ENCODE measurements at regions not wholly inside any gene's neighbourhood (a gene's known extent, or its start where the extent isn't known, plus 50 kb on each side); places are given as distances from the start of the nearest gene placed in this dataset.

DNA sequence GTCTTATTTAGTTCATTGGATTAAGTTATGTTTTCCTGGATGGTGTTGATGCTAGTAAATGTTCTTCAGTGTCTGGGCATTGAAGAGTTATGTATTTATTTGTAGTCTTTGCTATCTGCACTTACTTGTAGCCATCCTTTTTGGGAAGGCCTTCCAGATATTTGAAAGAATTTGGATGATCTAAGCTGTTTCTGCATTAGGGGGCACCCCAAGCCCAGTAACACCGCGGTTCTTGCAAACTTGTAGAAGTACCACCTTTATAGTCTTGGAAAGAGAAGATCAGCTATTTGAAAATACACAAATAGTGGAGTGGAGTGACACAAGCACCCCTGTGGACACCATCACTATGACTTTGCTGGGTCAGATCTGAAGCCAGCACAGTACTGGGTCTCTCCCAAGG lies 175.9 kb upstream of the KIF2B start:
- H3K9me3 ChIP-seq: no peaks in the 10 kb centered on the region
- no peak overlapping the region for H3K27ac ChIP-seq
- no peaks in the 10 kb centered on the region for H3K27me3 ChIP-seq
- no peak for DNase-seq
- no peaks in the 10 kb centered on the region for H3K4me1 ChIP-seq
- TF ChIP-seq, protein P1, sequence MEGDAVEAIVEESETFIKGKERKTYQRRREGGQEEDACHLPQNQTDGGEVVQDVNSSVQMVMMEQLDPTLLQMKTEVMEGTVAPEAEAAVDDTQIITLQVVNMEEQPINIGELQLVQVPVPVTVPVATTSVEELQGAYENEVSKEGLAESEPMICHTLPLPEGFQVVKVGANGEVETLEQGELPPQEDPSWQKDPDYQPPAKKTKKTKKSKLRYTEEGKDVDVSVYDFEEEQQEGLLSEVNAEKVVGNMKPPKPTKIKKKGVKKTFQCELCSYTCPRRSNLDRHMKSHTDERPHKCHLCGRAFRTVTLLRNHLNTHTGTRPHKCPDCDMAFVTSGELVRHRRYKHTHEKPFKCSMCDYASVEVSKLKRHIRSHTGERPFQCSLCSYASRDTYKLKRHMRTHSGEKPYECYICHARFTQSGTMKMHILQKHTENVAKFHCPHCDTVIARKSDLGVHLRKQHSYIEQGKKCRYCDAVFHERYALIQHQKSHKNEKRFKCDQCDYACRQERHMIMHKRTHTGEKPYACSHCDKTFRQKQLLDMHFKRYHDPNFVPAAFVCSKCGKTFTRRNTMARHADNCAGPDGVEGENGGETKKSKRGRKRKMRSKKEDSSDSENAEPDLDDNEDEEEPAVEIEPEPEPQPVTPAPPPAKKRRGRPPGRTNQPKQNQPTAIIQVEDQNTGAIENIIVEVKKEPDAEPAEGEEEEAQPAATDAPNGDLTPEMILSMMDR (IDR thresholded peaks at IDR 0.05 in 4 of 5, conservative IDR thresholded peaks at IDR 0.05 in 1 of 5): no peak
- no peak for TF ChIP-seq POLR2A (IDR thresholded peaks at IDR 0.05)
- intact Hi-C loops (cut with DNase I; ENCODE audit: low total_unique reads) (no loop called here), in situ Hi-C loops (cut with MboI; ENCODE audit: low sequenced_read_pairs in 4 of 4) (no loop called here)
- no peak overlapping the region for H3K4me3 ChIP-seq
- ATAC-seq: no peak
- H3K36me3 ChIP-seq: no peaks in the 10 kb centered on the region

DNA sequence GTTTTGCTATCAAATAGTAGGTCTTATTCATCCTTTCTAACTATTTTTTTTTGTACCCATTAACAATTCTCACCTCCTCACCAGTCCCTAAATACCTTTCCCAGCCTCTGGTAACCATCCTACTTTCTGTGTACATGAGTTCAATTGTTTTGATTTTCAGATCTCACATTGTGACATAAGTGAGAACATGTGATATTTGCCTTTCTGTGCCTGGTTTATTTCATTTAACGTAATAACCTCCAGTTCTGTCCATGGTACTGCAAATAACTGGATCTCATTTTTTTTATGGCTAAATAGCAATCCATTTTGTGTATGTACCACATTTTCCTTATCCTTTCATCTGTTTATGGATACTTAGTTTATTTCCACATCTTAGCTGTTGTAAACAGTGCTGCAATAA lies 181.9 kb upstream of the KIF2B start:
- ATAC-seq (no peak), DNase-seq (no peak)
- H3K4me1 ChIP-seq: no peaks in the 10 kb centered on the region
- H3K9me3 ChIP-seq: no peaks in the 10 kb centered on the region
- no peak overlapping the region for H3K4me3 ChIP-seq
- in situ Hi-C loops (cut with MboI; ENCODE audit: low sequenced_read_pairs in 4 of 4): no loop called here
- H3K27ac ChIP-seq: no peak overlapping the region
- intact Hi-C loops (cut with DNase I; ENCODE audit: low total_unique reads): no loop called here
- no peak for TF ChIP-seq POLR2A (IDR thresholded peaks at IDR 0.05)
- TF ChIP-seq, protein P1 (IDR thresholded peaks at IDR 0.05 in 4 of 5, conservative IDR thresholded peaks at IDR 0.05 in 1 of 5): no peak
- no peaks in the 10 kb centered on the region for H3K36me3 ChIP-seq
- no peaks in the 10 kb centered on the region for H3K27me3 ChIP-seq

DNA sequence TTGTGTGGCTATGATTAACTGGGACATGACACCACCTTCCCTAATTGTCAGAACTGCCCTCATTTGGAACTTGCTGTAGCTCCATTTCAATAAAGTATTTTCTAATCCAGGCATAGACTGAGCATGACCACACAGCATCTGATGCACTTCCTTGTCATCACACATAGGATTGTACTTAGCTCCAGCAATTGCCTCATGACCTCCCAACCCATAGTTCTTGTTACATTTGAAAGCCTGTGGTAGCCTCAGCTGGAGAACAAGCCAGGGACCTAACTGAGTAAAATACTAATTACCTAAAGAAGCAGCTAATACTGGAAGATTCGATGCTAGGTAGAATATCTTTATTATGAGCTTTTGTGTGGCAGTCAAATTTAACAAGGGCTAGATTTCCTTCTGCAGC lies 187.3 kb upstream of the KIF2B start:
- in situ Hi-C loops (cut with MboI; ENCODE audit: low sequenced_read_pairs in 4 of 4): no loop called here
- intact Hi-C loops (cut with DNase I; ENCODE audit: low total_unique reads): no loop called here
- Histone ChIP-seq H3K36me3 (no peaks in the 10 kb centered on the region), H3K4me1 (no peaks in the 10 kb centered on the region), H3K9me3 (no peaks in the 10 kb centered on the region), H3K27me3 (no peaks in the 10 kb centered on the region), H3K27ac (no peak overlapping the region), H3K4me3 (no peak overlapping the region)
- TF ChIP-seq, protein P1 (IDR thresholded peaks at IDR 0.05 in 4 of 5, conservative IDR thresholded peaks at IDR 0.05 in 1 of 5): no peak
- TF ChIP-seq POLR2A (IDR thresholded peaks at IDR 0.05): no peak
- ATAC-seq (no peak), DNase-seq (no peak)

DNA sequence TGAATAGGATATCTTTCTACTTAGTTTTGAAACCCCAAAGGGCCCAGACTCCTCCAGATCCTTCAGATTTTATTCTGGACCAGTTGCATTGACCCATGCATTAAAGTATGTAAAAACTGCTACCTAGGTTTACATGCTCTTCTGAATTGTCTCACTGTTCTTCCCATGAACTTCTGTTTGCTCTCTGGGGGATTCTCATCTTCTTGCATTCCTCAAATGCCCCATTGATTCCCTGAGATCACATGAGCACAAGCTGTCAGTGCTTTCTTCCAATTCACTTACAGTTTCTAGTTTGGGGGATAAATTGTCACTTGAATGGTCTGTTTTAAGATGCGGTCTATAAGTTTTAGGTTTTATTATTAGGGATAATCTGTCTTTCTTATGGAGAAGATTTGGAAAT lies 188.9 kb upstream of the KIF2B start:
- ATAC-seq (no peak), DNase-seq (no peak)
- TF ChIP-seq, protein P1 (IDR thresholded peaks at IDR 0.05 in 4 of 5, conservative IDR thresholded peaks at IDR 0.05 in 1 of 5): no peak
- TF ChIP-seq POLR2A (IDR thresholded peaks at IDR 0.05): no peak
- in situ Hi-C loops (cut with MboI; ENCODE audit: low sequenced_read_pairs in 4 of 4) (no loop called here), intact Hi-C loops (cut with DNase I; ENCODE audit: low total_unique reads) (no loop called here)
- H3K27ac ChIP-seq: no peak overlapping the region
- H3K36me3 ChIP-seq: no peaks in the 10 kb centered on the region
- no peak overlapping the region for H3K4me3 ChIP-seq
- H3K9me3 ChIP-seq: no peaks in the 10 kb centered on the region
- H3K27me3 ChIP-seq: no peaks in the 10 kb centered on the region
- no peaks in the 10 kb centered on the region for H3K4me1 ChIP-seq

DNA sequence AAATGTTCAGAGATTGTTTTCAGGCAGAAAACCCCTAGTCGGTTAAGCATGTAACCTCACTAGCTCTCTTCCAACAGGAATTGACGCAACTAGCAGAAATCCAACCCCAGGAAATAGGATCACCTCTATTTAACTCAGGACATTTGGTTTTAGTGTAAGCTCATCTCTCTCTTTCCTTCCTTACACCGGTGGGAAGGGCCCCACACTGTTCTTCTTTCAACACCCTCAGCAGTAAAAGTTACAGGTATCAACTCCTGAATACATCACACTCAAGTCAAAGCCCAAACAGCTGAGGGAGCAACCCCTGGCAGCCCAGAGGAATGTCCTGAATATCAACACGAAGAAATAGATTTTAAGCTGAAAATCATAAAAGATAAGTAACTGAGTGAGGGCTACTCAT lies 191.2 kb upstream of the KIF2B start:
- ATAC-seq (no peak), DNase-seq (no peak)
- intact Hi-C loops (cut with DNase I; ENCODE audit: low total_unique reads): no loop called here
- in situ Hi-C loops (cut with MboI; ENCODE audit: low sequenced_read_pairs in 4 of 4): no loop called here
- Histone ChIP-seq H3K9me3 (no peaks in the 10 kb centered on the region), H3K36me3 (no peaks in the 10 kb centered on the region), H3K4me1 (no peaks in the 10 kb centered on the region), H3K4me3 (no peak overlapping the region), H3K27ac (no peak overlapping the region), H3K27me3 (no peaks in the 10 kb centered on the region)
- TF ChIP-seq, protein P1 (IDR thresholded peaks at IDR 0.05 in 4 of 5, conservative IDR thresholded peaks at IDR 0.05 in 1 of 5): no peak
- no peak for TF ChIP-seq POLR2A (IDR thresholded peaks at IDR 0.05)
